Ovary (tissue), 3 donors: ENCODE measurements at regions not wholly inside any gene's neighbourhood (a gene's known extent, or its start where the extent isn't known, plus 50 kb on each side); places are given as distances from the start of the nearest gene placed in this dataset.

Source experiments
- EP300 ChIP-seq: sonication (generic); formaldehyde crosslinking; IDR thresholded peaks from one replicate; pipeline ENCODE4 v1.6.1; 2017; ENCODE audit warnings: antibody characterized with exemption
- POLR2A ChIP-seq: fragments of 450-650 bp; IDR thresholded peaks from one replicate; pipeline ENCODE4 v1.6.1; 2017; ENCODE audit warnings: antibody characterized with exemption, mild to moderate bottlenecking, moderate library complexity
- TF ChIP-seq, protein P1 (sequence below), 3 donors: fragments of 450-650 bp in 2 of 3; fragments of 200-600 bp in 1 of 3; IDR thresholded peaks; one replicate each; pipeline versions ENCODE4 v1.5.1 to v1.8.0; 2016 to 2022; ENCODE audit warnings: antibody characterized with exemption in 3 of 3, mild to moderate bottlenecking in 1 of 3
- donor health status: DM: no; HTN: no; CAD: no.

DNA sequence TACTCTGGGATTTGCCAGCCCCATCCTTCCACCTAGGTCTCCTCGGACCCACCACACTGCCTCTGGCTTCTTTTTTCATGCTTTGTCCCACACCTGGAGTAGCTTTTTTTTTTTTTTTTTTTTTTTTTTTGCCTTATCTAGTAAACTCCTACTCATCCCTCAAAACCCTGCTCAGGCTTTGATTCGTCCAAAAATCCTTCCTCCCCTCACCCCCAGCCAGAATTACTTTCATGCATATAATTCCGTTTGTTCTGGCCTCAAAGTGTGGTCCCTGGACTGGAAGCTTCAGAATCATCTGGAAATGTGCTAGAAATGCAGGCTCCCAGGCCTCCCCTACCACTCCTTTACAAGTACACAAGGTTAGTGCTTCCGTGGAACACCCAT is 320.1 kb downstream of the PTTG2 start:
- TF ChIP-seq POLR2A (no peak), EP300 (no peak)
- TF ChIP-seq, protein P1, sequence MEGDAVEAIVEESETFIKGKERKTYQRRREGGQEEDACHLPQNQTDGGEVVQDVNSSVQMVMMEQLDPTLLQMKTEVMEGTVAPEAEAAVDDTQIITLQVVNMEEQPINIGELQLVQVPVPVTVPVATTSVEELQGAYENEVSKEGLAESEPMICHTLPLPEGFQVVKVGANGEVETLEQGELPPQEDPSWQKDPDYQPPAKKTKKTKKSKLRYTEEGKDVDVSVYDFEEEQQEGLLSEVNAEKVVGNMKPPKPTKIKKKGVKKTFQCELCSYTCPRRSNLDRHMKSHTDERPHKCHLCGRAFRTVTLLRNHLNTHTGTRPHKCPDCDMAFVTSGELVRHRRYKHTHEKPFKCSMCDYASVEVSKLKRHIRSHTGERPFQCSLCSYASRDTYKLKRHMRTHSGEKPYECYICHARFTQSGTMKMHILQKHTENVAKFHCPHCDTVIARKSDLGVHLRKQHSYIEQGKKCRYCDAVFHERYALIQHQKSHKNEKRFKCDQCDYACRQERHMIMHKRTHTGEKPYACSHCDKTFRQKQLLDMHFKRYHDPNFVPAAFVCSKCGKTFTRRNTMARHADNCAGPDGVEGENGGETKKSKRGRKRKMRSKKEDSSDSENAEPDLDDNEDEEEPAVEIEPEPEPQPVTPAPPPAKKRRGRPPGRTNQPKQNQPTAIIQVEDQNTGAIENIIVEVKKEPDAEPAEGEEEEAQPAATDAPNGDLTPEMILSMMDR (IDR thresholded peaks at IDR 0.05), result no peak
